Adrenal gland (tissue), 5 donors: ENCODE measurements at regions not wholly inside any gene's neighbourhood (a gene's known extent, or its start where the extent isn't known, plus 50 kb on each side); places are given as distances from the start of the nearest gene placed in this dataset.

Experiments used
- CTCF ChIP-seq, 6 experiments: fragments of 450-650 bp in 4 of 6; fragments of 200-600 bp in 2 of 6; sonication (generic) in 1 of 6; IDR thresholded peaks; 1 replicate in 5 of 6; 2 replicates in 1 of 6; pipeline versions ENCODE4 v1.5.1 to v1.8.0; 2016 to 2021; ENCODE audit warnings: antibody characterized with exemption in 6 of 6, mild to moderate bottlenecking in 2 of 6, moderate library complexity in 1 of 6
- POLR2A ChIP-seq, 2 donors: fragments of 450-650 bp; IDR thresholded peaks; one replicate each; pipeline ENCODE4 v1.6.1; 2017; ENCODE audit warnings: antibody characterized with exemption in 2 of 2, mild to moderate bottlenecking in 2 of 2, moderate library complexity in 1 of 2
- donor health status: DM: no; HTN: no; CAD: no.

DNA sequence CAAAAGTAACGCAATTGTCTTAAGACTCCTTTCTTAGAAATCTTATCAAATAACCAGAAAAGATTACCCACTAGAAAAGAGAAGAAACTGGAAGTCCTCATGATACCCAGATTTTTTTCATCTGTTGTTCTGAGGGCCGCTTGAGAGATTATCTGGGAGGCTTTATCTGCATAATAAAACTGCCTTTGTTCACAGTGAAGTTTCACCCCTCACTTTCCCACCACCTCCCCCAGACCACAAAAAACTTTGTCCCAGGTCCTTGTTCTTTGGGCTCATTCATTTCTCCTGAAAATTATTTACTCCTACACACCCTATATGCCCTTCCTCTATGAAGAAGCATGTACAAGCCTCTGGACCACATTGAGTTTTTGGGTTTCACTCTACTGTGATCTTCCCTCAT, 745.1 kb upstream of the COBL start:
- TF ChIP-seq CTCF (IDR thresholded peaks at IDR 0.05) (no peak), POLR2A (IDR thresholded peaks at IDR 0.05) (no peak)
